GM12892 (cell line): ENCODE measurements at regions not wholly inside any gene's neighbourhood (a gene's known extent, or its start where the extent isn't known, plus 50 kb on each side); places are given as distances from the start of the nearest gene placed in this dataset.

Source experiments
- POLR2AphosphoS5 ChIP-seq: IDR thresholded peaks from 2 replicates; pipeline ENCODE4 v1.6.1; 2011; ENCODE audit warnings: low read depth, low read length, control low read depth
- TAF1 ChIP-seq: IDR thresholded peaks from 2 replicates; pipeline ENCODE4 v1.6.1; 2011; ENCODE audit warnings: low read depth, mild to moderate bottlenecking, control low read depth, low read length, borderline replicate concordance

DNA sequence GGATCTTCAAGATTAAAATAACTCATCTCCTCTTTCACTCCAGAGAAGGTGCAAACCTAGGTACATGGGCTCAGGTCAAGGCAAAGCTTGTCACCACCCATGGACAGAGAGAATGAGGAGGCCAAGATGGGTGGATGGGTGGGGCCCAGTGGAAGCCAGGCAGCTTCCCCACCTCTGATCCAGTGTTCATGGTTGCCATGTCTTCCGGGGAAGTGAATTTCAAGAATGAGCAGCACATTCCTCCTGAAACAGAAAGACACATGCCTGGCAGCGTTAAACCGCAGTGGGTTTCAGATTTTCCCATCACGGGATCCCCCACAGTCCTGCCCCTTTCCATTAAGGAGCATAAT is 301.7 kb downstream of the EIPR1 start:
- TF ChIP-seq POLR2AphosphoS5 (no peak), TAF1 (no peak)
